ENCODE measurements at regions not wholly inside any gene's neighbourhood (a gene's known extent, or its start where the extent isn't known, plus 50 kb on each side); places are given as distances from the start of the nearest gene placed in this dataset.

DNA sequence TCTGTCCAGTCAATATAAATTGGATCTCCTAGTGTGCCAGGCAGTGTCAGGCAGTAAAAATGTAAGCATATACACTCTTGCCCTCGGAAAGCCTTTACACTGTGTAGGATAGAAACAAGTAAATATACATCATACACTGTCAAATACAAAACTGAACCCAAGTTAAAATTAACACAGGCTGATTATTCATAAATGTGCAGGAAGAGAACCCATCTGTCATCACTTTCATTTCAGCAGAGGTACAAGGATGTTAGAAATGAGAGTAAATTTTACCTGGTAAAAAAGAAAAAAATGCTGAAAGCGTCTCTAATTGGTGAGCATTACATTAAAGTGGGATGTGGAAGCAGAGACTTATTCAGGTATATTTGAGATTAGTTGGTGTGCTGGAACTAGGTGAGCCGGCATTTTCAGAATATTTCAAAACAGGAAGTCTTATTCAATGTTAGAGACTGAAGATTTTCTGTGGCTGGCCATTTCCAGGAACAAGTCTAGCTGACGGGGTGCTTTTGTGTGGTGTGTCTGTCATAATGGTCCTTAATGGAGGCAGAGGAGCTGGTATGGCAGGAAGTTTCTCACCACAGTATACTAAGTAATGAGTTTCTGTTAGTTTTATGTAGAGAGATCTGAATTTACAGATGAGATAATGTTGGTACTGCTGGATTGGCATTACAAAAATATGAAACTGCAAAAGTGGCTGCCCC lies 192.6 kb downstream of the CASP12 start:
- peak overlapping the region; percentile 60; the same call in 1 of the 2 replicates for H3K4me3 Mint-ChIP-seq
- DNase-seq: no peak

DNA sequence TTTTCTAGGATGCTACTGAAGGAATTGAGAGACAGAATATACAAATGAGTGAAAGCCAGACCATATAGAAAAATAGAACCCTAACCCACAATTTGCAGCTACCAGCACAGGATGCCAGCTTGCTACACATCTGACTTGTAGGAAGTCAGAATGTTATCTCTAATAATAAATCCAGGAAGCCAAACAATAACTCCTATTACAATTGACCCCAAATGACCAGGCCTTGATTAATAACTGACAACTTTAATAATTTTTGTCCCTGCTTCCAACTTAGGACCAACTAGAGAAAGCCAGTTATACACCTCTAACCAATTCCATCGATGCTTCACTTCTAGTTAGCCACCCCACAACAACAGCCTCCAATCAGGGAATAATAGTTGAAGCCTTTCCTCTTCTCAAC lies 193.4 kb downstream of the CASP12 start:
- H3K27ac Mint-ChIP-seq: no peak overlapping the region
- DNase-seq: no peak
- peaks cover 10% of the 10 kb centered on the region; the same call in 1 of the 2 replicates for H3K4me1 Mint-ChIP-seq (ENCODE audit: low read depth)
- no peaks in the 10 kb centered on the region; the same call in 1 of the 2 replicates for H3K9me3 Mint-ChIP-seq
- TF ChIP-seq, protein P1, sequence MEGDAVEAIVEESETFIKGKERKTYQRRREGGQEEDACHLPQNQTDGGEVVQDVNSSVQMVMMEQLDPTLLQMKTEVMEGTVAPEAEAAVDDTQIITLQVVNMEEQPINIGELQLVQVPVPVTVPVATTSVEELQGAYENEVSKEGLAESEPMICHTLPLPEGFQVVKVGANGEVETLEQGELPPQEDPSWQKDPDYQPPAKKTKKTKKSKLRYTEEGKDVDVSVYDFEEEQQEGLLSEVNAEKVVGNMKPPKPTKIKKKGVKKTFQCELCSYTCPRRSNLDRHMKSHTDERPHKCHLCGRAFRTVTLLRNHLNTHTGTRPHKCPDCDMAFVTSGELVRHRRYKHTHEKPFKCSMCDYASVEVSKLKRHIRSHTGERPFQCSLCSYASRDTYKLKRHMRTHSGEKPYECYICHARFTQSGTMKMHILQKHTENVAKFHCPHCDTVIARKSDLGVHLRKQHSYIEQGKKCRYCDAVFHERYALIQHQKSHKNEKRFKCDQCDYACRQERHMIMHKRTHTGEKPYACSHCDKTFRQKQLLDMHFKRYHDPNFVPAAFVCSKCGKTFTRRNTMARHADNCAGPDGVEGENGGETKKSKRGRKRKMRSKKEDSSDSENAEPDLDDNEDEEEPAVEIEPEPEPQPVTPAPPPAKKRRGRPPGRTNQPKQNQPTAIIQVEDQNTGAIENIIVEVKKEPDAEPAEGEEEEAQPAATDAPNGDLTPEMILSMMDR (IDR thresholded peaks at IDR 0.05): no peak
- H3K27me3 Mint-ChIP-seq (ENCODE audit: insufficient read depth): no peaks in the 10 kb centered on the region
- no peak overlapping the region for H3K4me3 Mint-ChIP-seq
- H3K36me3 Mint-ChIP-seq (ENCODE audit: low read depth): no peaks in the 10 kb centered on the region

More for the DNA sequence above, 192.6 kb downstream of the CASP12 start:
- Mint-ChIP-seq H3K4me1 (ENCODE audit: low read depth) (peaks cover 8% of the 10 kb centered on the region; the same call in 1 of the 2 replicates), H3K27ac (no peak overlapping the region), H3K36me3 (ENCODE audit: low read depth) (no peaks in the 10 kb centered on the region), H3K27me3 (ENCODE audit: insufficient read depth) (no peaks in the 10 kb centered on the region), H3K9me3 (no peaks in the 10 kb centered on the region; the same call in 1 of the 2 replicates)
- TF ChIP-seq, protein P1 (IDR thresholded peaks at IDR 0.05): no peak

DNA sequence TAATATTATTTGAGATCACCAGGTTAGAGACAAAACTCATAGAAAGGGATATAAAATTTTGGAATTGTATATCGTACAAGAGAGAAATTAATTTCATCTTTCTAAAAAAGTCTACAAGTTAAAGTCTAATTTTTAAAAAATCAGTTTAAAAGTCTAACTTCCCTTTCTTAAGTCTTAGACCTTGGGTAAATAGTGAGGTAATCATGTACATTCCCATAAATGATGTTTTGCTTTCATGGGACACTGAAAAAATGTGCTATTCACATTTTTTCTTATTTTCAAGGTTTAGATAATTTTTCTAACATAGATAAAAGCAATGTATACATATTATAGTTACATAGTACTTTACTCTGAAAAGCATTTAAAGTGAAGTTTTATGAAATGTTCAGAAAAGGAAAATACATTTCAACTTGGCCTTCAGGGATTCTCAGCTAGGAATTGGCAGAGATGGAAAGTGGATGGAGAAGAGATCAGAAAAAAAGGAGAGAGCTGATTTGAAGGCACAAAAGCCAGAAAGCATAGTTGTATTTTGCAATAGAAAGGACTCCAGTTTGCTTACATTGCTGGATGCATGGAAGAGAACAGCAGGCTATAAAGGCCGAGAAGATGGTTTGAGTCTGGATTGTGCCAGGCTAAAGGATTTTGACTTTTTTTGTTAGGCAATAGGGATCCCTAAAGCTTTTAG lies 194.0 kb downstream of the CASP12 start:
- DNase-seq: no peak
- Mint-ChIP-seq H3K27ac (no peak overlapping the region), H3K36me3 (ENCODE audit: low read depth) (no peaks in the 10 kb centered on the region), H3K27me3 (ENCODE audit: insufficient read depth) (no peaks in the 10 kb centered on the region), H3K9me3 (no peaks in the 10 kb centered on the region; the same call in 1 of the 2 replicates), H3K4me3 (no peak overlapping the region), H3K4me1 (ENCODE audit: low read depth) (peaks cover 10% of the 10 kb centered on the region; the same call in 1 of the 2 replicates)
- TF ChIP-seq, protein P1 (IDR thresholded peaks at IDR 0.05): no peak

DNA sequence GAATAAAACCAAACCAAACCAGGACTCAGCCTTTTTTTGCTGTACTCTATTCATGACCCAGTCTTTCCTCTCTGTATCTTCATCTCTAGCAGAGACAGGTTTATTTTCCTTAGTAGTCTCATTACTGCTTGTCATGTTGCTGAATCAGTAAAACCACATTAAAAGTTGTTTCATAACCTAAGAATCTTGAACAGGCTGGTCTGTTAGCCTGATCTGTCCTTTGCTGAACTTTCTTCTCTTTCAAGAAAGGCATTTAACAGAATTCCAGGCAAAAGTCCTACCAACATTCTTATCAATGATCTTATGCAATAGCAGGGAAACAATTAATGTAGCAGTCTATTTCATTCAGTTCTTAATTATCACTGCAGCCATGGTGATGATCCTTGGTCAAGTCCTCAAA lies 197.7 kb downstream of the CASP12 start:
- Mint-ChIP-seq H3K27me3 (ENCODE audit: insufficient read depth) (peaks cover 2% of the 10 kb centered on the region; the same call in 1 of the 2 replicates), H3K4me1 (ENCODE audit: low read depth) (peaks cover 6% of the 10 kb centered on the region; the same call in 1 of the 2 replicates), H3K27ac (no peak overlapping the region), H3K9me3 (no peaks in the 10 kb centered on the region; the same call in 1 of the 2 replicates), H3K4me3 (no peak overlapping the region), H3K36me3 (ENCODE audit: low read depth) (no peaks in the 10 kb centered on the region)
- TF ChIP-seq, protein P1 (IDR thresholded peaks at IDR 0.05): no peak
- no peak for DNase-seq

DNA sequence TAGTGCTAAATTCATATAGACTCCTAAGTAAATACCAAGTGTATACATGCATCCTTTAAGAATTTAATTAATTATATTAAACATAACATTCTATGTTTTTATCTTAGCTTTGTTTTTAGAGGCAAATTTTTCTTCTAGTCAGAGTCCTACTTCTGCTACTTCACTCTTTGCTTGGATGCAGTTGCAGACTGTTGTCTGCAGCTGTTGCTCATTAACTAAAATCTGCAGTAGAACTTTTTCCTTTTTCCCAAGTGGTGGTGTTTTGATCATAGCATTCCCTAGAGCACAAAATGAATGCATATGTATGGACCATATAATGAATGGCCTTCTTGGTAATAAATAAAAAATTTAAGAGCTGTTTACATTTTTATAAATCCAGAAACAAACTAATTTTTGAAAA lies 198.3 kb downstream of the CASP12 start:
- DNase-seq: no peak
- H3K36me3 Mint-ChIP-seq (ENCODE audit: low read depth): no peaks in the 10 kb centered on the region
- TF ChIP-seq, protein P1 (IDR thresholded peaks at IDR 0.05): no peak
- peaks cover 6% of the 10 kb centered on the region; the same call in 1 of the 2 replicates for H3K4me1 Mint-ChIP-seq (ENCODE audit: low read depth)
- H3K9me3 Mint-ChIP-seq: no peaks in the 10 kb centered on the region; the same call in 1 of the 2 replicates
- no peak overlapping the region for H3K4me3 Mint-ChIP-seq
- no peak overlapping the region for H3K27ac Mint-ChIP-seq
- H3K27me3 Mint-ChIP-seq (ENCODE audit: insufficient read depth): peaks cover 2% of the 10 kb centered on the region; the same call in 1 of the 2 replicates
